ENCODE measurements at regions not wholly inside any gene's neighbourhood (a gene's known extent, or its start where the extent isn't known, plus 50 kb on each side); places are given as distances from the start of the nearest gene placed in this dataset.
"Not testable (repeated sequence)": the region's sequence is repeated elsewhere in the genome, so short reads cannot be mapped to it uniquely, and the experiment has no call there.

GRCh38 chr4:160675550-160675949 lies 1488.2 kb downstream of the FSTL5 start:
- no peak overlapping the region for H3K9ac ChIP-seq (ENCODE audit: low read length in 2 of 2)
- H3K27me3 ChIP-seq (ENCODE audit: control insufficient read depth in 1 of 2, insufficient read depth in 2 of 2, low read length in 2 of 2), result no peaks in the 10 kb centered on the region
- no peak overlapping the region for H3K4me3 ChIP-seq (ENCODE audit: low read length in 2 of 2)
- H3K9me3 ChIP-seq (ENCODE audit: control insufficient read depth in 2 of 2, low read length in 2 of 2), result peaks cover 2% of the 10 kb centered on the region in 2 donors
- H3K4me1 ChIP-seq (ENCODE audit: control insufficient read depth, insufficient read depth, low read length), result no peaks in the 10 kb centered on the region
- H3K27ac ChIP-seq (ENCODE audit: low read length), result no peak overlapping the region
- no peaks in the 10 kb centered on the region for H3K36me3 ChIP-seq (ENCODE audit: control insufficient read depth in 2 of 2, insufficient read depth in 2 of 2, low read length in 2 of 2)

GRCh38 chr4:160685729-160686128 lies 1478.1 kb downstream of the FSTL5 start:
- H3K4me3 ChIP-seq (ENCODE audit: low read length in 2 of 2), result no peak overlapping the region
- no peak overlapping the region for H3K9ac ChIP-seq (ENCODE audit: low read length in 2 of 2)

GRCh38 chr4:160701671-160702070 lies 1462.1 kb downstream of the FSTL5 start:
- Histone ChIP-seq H3K27ac (ENCODE audit: low read length) (no peak overlapping the region), H3K4me3 (ENCODE audit: low read length in 2 of 2) (no peak overlapping the region), H3K9ac (ENCODE audit: low read length in 2 of 2) (no peak overlapping the region), H3K9me3 (ENCODE audit: control insufficient read depth in 2 of 2, low read length in 2 of 2) (no peaks in the 10 kb centered on the region), H3K4me1 (ENCODE audit: control insufficient read depth, insufficient read depth, low read length) (no peaks in the 10 kb centered on the region), H3K27me3 (ENCODE audit: control insufficient read depth in 1 of 2, insufficient read depth in 2 of 2, low read length in 2 of 2) (no peaks in the 10 kb centered on the region), H3K36me3 (ENCODE audit: control insufficient read depth in 2 of 2, insufficient read depth in 2 of 2, low read length in 2 of 2) (no peaks in the 10 kb centered on the region)

More at GRCh38 chr4:160685729-160686128, 1478.1 kb downstream of the FSTL5 start:
- no peaks in the 10 kb centered on the region for H3K36me3 ChIP-seq (ENCODE audit: control insufficient read depth in 2 of 2, insufficient read depth in 2 of 2, low read length in 2 of 2)
- H3K9me3 ChIP-seq (ENCODE audit: control insufficient read depth in 2 of 2, low read length in 2 of 2), result no peaks in the 10 kb centered on the region
- no peaks in the 10 kb centered on the region for H3K27me3 ChIP-seq (ENCODE audit: control insufficient read depth in 1 of 2, insufficient read depth in 2 of 2, low read length in 2 of 2)
- no peaks in the 10 kb centered on the region for H3K4me1 ChIP-seq (ENCODE audit: control insufficient read depth, insufficient read depth, low read length)
- no peak overlapping the region for H3K27ac ChIP-seq (ENCODE audit: low read length)

GRCh38 chr4:160709026-160709425 lies 1454.8 kb downstream of the FSTL5 start:
- Histone ChIP-seq H3K4me3 (ENCODE audit: low read length in 2 of 2) (no peak overlapping the region), H3K27ac (ENCODE audit: low read length) (no peak overlapping the region), H3K4me1 (ENCODE audit: control insufficient read depth, insufficient read depth, low read length) (no peaks in the 10 kb centered on the region), H3K9ac (ENCODE audit: low read length in 2 of 2) (no peak overlapping the region), H3K36me3 (ENCODE audit: control insufficient read depth in 2 of 2, insufficient read depth in 2 of 2, low read length in 2 of 2) (no peaks in the 10 kb centered on the region), H3K27me3 (ENCODE audit: control insufficient read depth in 1 of 2, insufficient read depth in 2 of 2, low read length in 2 of 2) (no peaks in the 10 kb centered on the region), H3K9me3 (ENCODE audit: control insufficient read depth in 2 of 2, low read length in 2 of 2) (peaks cover 0 to 2% of the 10 kb centered on the region in 2 donors)

- no peak overlapping the region for H3K9ac ChIP-seq (ENCODE audit: low read length in 2 of 2)
- H3K27me3 ChIP-seq (ENCODE audit: control insufficient read depth in 1 of 2, insufficient read depth in 2 of 2, low read length in 2 of 2), result no peaks in the 10 kb centered on the region
- no peak overlapping the region for H3K27ac ChIP-seq (ENCODE audit: low read length)
- H3K36me3 ChIP-seq (ENCODE audit: control insufficient read depth in 2 of 2, insufficient read depth in 2 of 2, low read length in 2 of 2), result no peaks in the 10 kb centered on the region
- no peaks in the 10 kb centered on the region for H3K4me1 ChIP-seq (ENCODE audit: control insufficient read depth, insufficient read depth, low read length)
- H3K9me3 ChIP-seq (ENCODE audit: control insufficient read depth in 2 of 2, low read length in 2 of 2), result peaks cover 0 to 2% of the 10 kb centered on the region in 2 donors
- H3K4me3 ChIP-seq (ENCODE audit: low read length in 2 of 2), result no peak overlapping the region
Observed at GRCh38 chr4:160709546-160709945, 1454.3 kb downstream of the FSTL5 start.

- no peaks in the 10 kb centered on the region for H3K4me1 ChIP-seq (ENCODE audit: control insufficient read depth, insufficient read depth, low read length)
- no peak overlapping the region for H3K9ac ChIP-seq (ENCODE audit: low read length in 2 of 2)
- H3K27ac ChIP-seq (ENCODE audit: low read length), result no peak overlapping the region
- H3K4me3 ChIP-seq (ENCODE audit: low read length in 2 of 2), result no peak overlapping the region
- no peaks in the 10 kb centered on the region for H3K36me3 ChIP-seq (ENCODE audit: control insufficient read depth in 2 of 2, insufficient read depth in 2 of 2, low read length in 2 of 2)
- H3K9me3 ChIP-seq (ENCODE audit: control insufficient read depth in 2 of 2, low read length in 2 of 2), result no peaks in the 10 kb centered on the region
- H3K27me3 ChIP-seq (ENCODE audit: control insufficient read depth in 1 of 2, insufficient read depth in 2 of 2, low read length in 2 of 2), result no peaks in the 10 kb centered on the region
Observed at GRCh38 chr4:160716551-160716950, 1447.2 kb downstream of the FSTL5 start.

GRCh38 chr4:160717848-160718247 lies 1446.0 kb downstream of the FSTL5 start:
- H3K4me1 ChIP-seq (ENCODE audit: control insufficient read depth, insufficient read depth, low read length), result no peaks in the 10 kb centered on the region
- no peaks in the 10 kb centered on the region for H3K27me3 ChIP-seq (ENCODE audit: control insufficient read depth in 1 of 2, insufficient read depth in 2 of 2, low read length in 2 of 2)
- H3K4me3 ChIP-seq (ENCODE audit: low read length in 2 of 2), result no peak overlapping the region
- no peaks in the 10 kb centered on the region for H3K36me3 ChIP-seq (ENCODE audit: control insufficient read depth in 2 of 2, insufficient read depth in 2 of 2, low read length in 2 of 2)
- no peak overlapping the region for H3K27ac ChIP-seq (ENCODE audit: low read length)
- H3K9me3 ChIP-seq (ENCODE audit: control insufficient read depth in 2 of 2, low read length in 2 of 2), result no peaks in the 10 kb centered on the region
- H3K9ac ChIP-seq (ENCODE audit: low read length in 2 of 2), result no peak overlapping the region

- no peaks in the 10 kb centered on the region for H3K9me3 ChIP-seq (ENCODE audit: control insufficient read depth in 2 of 2, low read length in 2 of 2)
- H3K36me3 ChIP-seq (ENCODE audit: control insufficient read depth in 2 of 2, insufficient read depth in 2 of 2, low read length in 2 of 2), result no peaks in the 10 kb centered on the region
- no peaks in the 10 kb centered on the region for H3K4me1 ChIP-seq (ENCODE audit: control insufficient read depth, insufficient read depth, low read length)
- H3K4me3 ChIP-seq (ENCODE audit: low read length in 2 of 2), result no peak overlapping the region
- H3K27ac ChIP-seq (ENCODE audit: low read length), result no peak overlapping the region
- no peak overlapping the region for H3K9ac ChIP-seq (ENCODE audit: low read length in 2 of 2)
- no peaks in the 10 kb centered on the region for H3K27me3 ChIP-seq (ENCODE audit: control insufficient read depth in 1 of 2, insufficient read depth in 2 of 2, low read length in 2 of 2)
Observed at GRCh38 chr4:160724063-160724462, 1439.7 kb downstream of the FSTL5 start.

- H3K4me1 ChIP-seq (ENCODE audit: control insufficient read depth, insufficient read depth, low read length), result no peaks in the 10 kb centered on the region
- H3K36me3 ChIP-seq (ENCODE audit: control insufficient read depth in 2 of 2, insufficient read depth in 2 of 2, low read length in 2 of 2), result no peaks in the 10 kb centered on the region
- H3K9ac ChIP-seq (ENCODE audit: low read length in 2 of 2), result no peak overlapping the region
- H3K4me3 ChIP-seq (ENCODE audit: low read length in 2 of 2), result no peak overlapping the region
- no peaks in the 10 kb centered on the region for H3K27me3 ChIP-seq (ENCODE audit: control insufficient read depth in 1 of 2, insufficient read depth in 2 of 2, low read length in 2 of 2)
- H3K9me3 ChIP-seq (ENCODE audit: control insufficient read depth in 2 of 2, low read length in 2 of 2), result no peaks in the 10 kb centered on the region
- no peak overlapping the region for H3K27ac ChIP-seq (ENCODE audit: low read length)
Observed at GRCh38 chr4:160745126-160745525, 1418.7 kb downstream of the FSTL5 start.

GRCh38 chr4:160746585-160746984 lies 1417.2 kb downstream of the FSTL5 start:
- H3K9me3 ChIP-seq (ENCODE audit: control insufficient read depth in 2 of 2, low read length in 2 of 2); H3K4me1 ChIP-seq (ENCODE audit: control insufficient read depth, insufficient read depth, low read length); H3K27me3 ChIP-seq (ENCODE audit: control insufficient read depth in 1 of 2, insufficient read depth in 2 of 2, low read length in 2 of 2); H3K27ac ChIP-seq (ENCODE audit: low read length); H3K4me3 ChIP-seq (ENCODE audit: low read length in 2 of 2); H3K9ac ChIP-seq (ENCODE audit: low read length in 2 of 2); H3K36me3 ChIP-seq (ENCODE audit: control insufficient read depth in 2 of 2, insufficient read depth in 2 of 2, low read length in 2 of 2): not testable (repeated sequence)

GRCh38 chr4:160772668-160773067 lies 1391.1 kb downstream of the FSTL5 start:
- no peak overlapping the region for H3K9ac ChIP-seq (ENCODE audit: low read length in 2 of 2)
- H3K36me3 ChIP-seq (ENCODE audit: control insufficient read depth in 2 of 2, insufficient read depth in 2 of 2, low read length in 2 of 2), result no peaks in the 10 kb centered on the region
- no peak overlapping the region for H3K4me3 ChIP-seq (ENCODE audit: low read length in 2 of 2)
- H3K27me3 ChIP-seq (ENCODE audit: control insufficient read depth in 1 of 2, insufficient read depth in 2 of 2, low read length in 2 of 2), result no peaks in the 10 kb centered on the region
- H3K27ac ChIP-seq (ENCODE audit: low read length), result no peak overlapping the region
- H3K9me3 ChIP-seq (ENCODE audit: control insufficient read depth in 2 of 2, low read length in 2 of 2), result no peaks in the 10 kb centered on the region
- no peaks in the 10 kb centered on the region for H3K4me1 ChIP-seq (ENCODE audit: control insufficient read depth, insufficient read depth, low read length)
